ENCODE measurements at regions not wholly inside any gene's neighbourhood (a gene's known extent, or its start where the extent isn't known, plus 50 kb on each side); places are given as distances from the start of the nearest gene placed in this dataset.

- peak; percentile 67 for DNase-seq
Measured at GRCh38 chr5:53333160-53333559, 147.3 kb upstream of the FST start.

GRCh38 chr5:53334431-53334941 lies 145.9 kb upstream of the FST start:
- peak; percentile 60 for DNase-seq

DNA sequence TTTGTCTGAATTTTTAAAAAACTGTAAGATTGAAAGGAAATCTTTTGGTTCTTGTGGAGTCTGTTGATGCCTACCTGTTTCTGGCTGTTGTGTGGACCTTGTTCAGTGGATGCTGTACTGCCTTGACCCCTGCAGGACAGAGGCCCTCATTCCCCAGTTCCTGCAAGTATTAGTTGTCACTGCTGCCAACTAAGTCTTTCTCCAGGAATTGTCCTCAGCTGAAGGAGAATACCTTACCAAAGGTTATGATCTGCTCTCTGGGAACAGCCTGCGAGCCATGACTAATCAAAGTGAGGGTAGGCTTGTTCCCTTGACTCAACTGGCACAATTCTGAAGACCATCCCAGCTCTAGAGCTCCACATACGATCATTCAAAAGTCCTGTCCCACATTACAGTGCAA lies 145.3 kb upstream of the FST start:
- no peak for DNase-seq

DNA sequence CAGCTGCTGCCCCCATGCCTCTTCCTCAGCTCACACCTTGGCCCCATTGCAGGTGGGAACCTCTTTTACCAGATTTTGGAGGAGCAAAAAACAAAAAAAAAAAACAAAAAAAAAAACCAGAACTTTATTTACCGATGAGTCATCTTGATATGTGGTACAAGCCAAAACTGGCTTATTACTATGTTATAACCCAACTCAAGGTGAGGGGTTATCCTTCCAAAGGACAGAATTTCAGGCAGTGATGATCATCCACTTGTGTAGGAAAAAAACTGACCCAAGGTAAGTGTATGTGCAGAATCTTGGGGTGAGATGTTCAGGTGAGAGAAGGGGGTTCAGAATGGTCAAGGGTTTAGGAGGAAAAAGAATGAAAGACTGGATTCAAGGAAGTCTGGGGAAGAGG lies 142.6 kb upstream of the FST start:
- DNase-seq: no peak

GRCh38 chr5:53338971-53339370 lies 141.5 kb upstream of the FST start:
- DNase-seq: no peak

- no peak for DNase-seq
Measured at GRCh38 chr5:53339962-53340540, 140.4 kb upstream of the FST start.

- DNase-seq: no peak
Measured at GRCh38 chr5:53340956-53341750, 139.3 kb upstream of the FST start.

DNA sequence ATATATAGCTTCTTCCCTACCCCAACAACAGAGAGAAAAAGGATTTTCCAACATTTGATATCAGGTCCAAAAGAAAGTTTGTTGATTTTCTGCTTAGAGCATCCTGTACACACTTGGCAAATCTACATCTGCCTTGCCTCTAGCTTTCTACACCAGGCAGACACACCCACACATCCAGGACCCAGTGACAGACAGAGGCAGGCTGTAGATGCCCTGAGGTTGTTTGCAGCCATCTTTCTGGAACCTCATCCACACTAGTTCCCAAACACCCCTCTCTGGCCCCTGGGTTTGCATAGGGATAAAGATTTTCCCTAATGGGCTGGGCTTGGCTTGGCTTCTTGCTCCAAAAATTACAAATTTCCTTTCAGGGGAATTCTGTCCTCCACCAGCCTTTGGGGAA lies 138.2 kb upstream of the FST start:
- no peak for DNase-seq

DNA sequence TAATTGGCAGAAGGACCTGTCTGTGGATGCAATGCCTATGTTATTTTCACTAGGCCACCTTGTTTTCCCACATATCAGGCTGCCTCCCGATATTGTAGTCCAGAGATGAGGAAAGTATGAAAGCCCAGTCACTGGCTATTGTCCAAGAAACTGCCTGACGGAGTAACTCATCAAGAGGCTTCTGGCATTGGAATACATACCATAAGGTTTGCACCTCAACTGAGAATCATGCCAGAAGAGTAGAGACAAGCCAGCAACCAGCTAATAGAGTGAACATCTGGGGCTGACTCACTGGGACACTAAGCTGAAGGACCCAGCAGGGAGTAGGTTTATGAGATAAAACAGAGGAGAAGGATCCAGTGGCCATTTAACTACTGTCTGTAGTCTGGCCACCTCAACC lies 137.2 kb upstream of the FST start:
- DNase-seq: peak; percentile 97

DNA sequence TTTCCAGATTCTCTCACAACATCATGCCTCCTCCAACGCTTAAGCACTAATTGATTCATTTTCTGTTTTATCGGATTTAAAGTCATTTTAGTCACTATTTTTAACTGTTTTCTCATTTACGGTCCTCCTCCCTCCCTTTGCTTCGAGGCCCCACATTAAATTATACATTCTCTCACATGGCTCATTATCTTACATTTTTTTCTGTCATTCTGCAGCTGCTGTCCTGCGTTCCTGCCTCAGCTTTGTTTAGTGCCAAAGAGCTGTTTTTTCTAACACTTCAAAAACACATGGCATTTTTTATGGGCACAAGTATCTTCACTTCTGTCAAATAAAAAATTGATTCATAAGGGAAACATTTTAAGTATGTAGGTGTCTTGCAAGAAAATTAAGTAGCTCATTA lies 130.1 kb upstream of the FST start:
- no peak for DNase-seq

GRCh38 chr5:53350991-53351770 lies 129.2 kb upstream of the FST start:
- no peak for DNase-seq

DNA sequence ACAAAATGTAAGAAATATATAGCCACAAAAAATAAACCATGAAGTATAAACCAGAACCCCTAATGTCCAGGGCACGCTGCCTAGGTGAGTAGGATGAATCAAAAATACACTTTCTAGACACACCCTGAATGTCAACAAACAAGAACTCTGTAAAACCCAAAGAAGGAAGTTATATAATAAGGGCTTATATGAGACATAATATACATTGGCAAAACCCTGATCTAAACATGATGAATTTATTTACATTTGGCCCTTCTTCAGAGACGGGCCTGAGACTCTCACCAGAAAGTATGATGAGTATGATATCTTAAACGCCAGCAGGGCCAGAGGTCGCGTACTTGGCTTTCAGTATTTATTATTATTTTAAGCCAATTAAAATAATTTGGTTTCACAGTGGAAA lies 125.1 kb upstream of the FST start:
- peak; percentile 59 for DNase-seq

- no peak for DNase-seq
Measured at GRCh38 chr5:53355931-53356330, 124.5 kb upstream of the FST start.

GRCh38 chr5:53357439-53357838 lies 123.0 kb upstream of the FST start:
- no peak for DNase-seq

DNA sequence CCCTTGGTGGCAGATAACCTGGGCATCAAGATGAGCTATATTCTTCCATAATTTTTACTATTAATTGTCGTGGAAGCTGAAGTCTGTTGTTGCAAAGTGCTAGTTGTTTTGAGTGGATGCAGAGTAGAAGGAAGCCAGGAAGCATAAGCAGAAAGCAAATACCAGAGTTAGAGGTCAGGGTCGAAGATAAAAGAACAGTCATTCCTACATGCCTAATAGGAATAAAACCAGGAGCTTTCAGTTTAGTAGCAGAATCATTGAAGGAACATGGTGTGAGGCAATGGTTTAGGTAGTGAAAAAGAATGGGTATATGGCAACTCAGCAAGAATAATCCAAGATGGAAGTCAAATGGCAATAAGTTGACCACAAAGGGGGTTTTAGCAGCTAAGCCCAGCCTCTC lies 121.6 kb upstream of the FST start:
- DNase-seq: no peak

DNA sequence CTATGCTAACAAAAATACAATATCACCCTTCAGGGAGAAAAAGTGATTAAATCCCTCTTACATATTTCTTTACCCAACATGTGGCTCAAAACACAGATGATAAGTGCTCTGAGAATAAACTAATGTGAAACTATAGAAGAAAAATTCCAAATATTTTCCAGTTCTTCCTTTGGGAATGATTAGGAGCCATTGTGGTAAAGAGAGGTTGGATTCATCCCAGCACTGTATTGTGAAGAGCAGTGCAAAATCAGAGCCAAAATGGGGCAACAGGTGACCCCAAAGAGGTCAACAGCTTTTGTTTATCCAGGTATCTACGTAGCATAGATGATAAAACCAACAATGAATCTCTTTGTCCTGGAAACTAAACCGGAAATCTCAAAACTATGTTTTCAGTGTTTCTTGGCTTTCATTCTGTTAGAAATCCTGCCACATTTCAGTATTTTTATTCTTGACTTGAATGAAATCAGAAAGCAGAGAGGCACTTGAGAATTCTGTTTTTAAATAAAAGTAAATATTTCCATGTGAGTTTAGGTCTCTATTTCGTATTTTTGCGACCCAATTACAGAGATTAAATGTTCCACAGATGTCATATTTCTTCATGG lies 120.4 kb upstream of the FST start:
- DNase-seq: peak; percentile 79

DNA sequence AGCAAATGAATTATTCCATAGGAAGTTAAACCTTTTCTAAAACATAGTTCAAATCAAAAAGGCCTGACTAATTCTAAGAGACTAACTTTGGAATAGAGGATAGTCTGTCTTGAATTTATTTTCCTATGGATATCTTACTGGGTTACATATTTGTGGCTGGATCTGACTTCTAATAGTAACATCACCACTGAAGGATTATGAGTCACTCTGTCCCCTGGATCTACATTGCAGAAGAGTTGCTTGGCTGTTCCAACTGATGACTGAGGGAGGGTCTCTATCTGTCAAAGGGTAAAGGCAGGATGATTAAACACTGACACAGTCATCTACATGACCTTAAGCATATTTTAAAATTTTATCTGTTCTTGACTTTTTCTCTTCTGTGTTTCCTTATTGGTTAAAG lies 119.6 kb upstream of the FST start:
- peak; percentile 97 for DNase-seq

GRCh38 chr5:53361708-53362107 lies 118.7 kb upstream of the FST start:
- no peak for DNase-seq

DNA sequence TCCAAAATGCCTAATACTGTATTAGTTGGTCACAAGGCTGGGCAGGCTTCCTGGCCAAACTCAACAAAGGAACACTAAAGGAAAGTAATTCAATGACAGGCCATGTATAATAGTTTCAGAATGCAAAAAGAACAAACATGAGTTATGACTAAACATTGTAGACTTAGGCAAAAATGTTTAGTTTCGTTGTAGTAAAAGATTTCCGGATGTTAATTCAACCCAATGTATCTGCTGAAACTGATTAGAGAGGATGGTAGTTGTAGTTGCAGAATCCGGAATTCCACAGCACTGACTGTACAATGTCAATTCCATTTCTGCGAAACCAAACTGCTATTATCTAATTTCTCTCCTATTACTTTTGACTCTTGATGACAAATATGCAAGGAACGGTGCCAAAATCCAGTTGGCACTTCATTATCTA lies 117.9 kb upstream of the FST start:
- peak; percentile 100 for DNase-seq

GRCh38 chr5:53364061-53364460 lies 116.4 kb upstream of the FST start:
- DNase-seq: no peak

DNA sequence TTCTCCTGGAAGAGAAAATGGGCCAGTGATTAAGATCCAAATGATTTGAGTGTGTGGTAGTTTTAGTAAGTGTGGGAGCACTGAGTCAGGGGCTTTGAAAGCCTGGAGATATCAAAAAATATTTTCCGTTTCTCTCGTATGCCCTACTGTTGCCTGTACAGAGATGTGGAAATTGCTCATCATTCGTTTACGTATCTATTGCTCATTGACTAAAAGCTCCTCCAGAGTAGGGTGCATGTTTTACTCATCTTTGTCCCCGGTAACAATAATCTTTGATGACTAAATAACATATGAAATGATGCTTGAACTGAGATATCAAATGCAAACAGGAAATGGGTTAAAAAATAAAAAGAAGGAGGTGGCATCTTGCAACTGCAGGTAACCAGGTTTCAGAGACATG lies 114.2 kb upstream of the FST start:
- no peak for DNase-seq

- DNase-seq: no peak
Measured at GRCh38 chr5:53367727-53368126, 112.7 kb upstream of the FST start.

GRCh38 chr5:53368516-53368915 lies 111.9 kb upstream of the FST start:
- no peak for DNase-seq

All from fibroblast of skin of back (primary cell).